GM19035 (cell line): ENCODE measurements at regions not wholly inside any gene's neighbourhood (a gene's known extent, or its start where the extent isn't known, plus 50 kb on each side); places are given as distances from the start of the nearest gene placed in this dataset.
"Not testable (repeated sequence)": the region's sequence is repeated elsewhere in the genome, so short reads cannot be mapped to it uniquely, and the experiment has no call there.

Experiments
- ATAC-seq: cut with Tn5 transposase; IDR thresholded peaks from one replicate; pipeline ENCODE4 v1.9.1; 2021; ENCODE audit not compliant: unreplicated experiment

DNA sequence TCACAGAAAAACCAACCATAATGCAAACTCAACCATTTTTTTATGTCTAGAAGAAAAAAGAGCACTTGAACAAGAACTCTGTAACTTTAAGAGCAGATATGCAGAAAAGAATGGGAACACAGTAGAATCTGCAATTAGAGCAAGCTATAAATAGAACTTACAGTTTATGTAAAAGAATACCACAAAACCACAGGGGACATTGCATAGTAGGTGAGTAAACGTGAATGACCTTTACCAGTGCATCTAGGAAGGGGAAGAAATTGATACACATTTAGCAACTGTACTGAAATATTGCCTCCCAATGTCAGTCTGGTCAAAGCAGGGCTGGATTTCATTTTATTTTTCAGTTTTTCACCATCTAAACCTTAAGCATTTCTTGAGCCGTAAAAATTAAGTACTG, 242.2 kb upstream of the EDNRB start:
- peak; percentile 78 for ATAC-seq

DNA sequence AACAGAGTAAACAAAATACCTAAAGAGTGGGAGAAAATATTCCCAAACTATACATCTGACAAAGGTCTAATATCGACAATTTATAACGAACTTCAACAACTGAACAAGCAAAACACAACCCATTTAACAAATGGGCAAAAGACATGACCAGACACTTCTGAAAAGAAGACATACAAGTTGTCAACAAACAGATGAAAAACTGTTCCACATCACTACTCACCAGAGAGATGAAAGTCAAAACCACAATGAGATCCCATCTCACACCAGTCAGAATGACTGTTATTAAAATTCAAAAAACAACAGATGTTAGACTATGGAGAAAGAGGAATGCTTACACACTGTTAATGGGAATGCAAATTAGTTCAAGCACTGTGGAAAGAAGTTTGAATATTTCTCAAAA, 233.8 kb upstream of the EDNRB start:
- no peak for ATAC-seq

DNA sequence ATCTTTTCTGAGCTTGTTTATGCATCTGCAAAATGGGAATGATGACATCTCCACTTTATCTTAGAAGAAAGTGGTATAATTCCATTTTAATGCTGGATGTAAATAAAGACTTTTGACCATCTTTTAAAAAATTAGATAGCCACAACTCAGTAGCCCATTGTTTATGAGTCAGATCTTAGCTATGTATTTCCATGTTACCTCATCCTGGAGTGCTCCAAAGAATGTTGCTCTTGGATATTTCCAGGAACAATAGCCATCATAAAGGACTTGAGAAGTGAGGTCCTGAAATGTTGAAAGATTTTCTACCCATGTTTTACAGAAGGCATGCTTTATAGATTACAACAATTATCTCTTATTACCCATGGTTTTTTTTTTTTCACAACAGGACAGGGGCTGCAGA, 229.3 kb upstream of the EDNRB start:
- no peak for ATAC-seq

DNA sequence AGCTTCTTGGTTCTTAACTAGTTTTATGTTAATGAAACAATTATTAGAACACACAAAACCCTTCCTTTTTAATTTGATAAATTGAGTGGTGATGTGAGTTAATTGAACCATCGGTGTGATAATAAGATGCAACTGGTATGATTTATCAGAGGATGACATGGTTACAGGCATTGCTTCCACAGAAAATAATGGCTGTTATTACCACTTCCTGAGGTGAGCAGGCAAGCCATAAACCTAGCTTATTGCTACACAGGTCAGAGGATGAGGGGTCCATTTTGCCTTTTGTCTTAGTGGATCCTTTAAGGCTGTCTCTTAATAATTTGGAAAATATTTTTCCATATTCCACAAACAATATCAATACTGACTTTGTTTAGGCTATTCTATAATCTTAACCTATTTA, 226.6 kb upstream of the EDNRB start:
- no peak for ATAC-seq

DNA sequence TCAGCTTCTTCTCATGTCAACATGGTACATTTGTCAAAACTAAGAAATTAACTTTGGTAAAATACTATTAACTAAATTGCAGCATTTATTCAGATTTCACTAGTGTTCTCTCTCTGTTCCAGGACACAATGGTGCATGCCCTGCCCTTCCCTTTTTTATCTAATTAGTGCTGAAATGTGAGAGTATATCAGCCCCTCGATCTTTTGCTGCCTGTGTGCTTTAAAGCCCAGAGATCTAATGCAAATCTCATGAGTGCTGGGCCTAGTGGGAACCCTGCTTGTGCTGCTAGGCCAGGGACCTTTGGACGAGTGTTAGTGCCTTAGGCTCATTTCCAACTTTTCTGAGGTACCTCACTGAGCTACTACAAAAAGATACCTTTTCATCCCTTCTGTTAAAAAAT, 221.1 kb upstream of the EDNRB start:
- no peak for ATAC-seq

DNA sequence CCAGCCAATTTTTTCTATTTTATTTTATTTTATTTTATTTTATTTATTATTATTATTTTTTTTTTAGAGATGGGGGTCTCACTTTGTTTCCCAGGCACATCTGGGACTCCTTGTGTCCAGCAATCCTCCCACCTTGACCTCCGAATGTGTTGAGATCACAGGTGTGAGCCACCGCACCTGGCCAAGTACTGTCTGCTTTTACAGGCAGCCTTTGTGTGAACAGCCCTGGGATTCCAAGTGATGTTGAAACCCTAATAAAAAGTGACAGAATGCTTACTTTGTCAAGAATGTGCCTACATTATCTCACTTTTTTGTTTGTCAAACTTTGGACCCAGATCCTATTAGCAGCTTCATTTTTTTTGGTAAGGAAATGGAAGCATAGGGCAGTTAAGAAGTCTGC, 220.1 kb upstream of the EDNRB start:
- no peak for ATAC-seq

DNA sequence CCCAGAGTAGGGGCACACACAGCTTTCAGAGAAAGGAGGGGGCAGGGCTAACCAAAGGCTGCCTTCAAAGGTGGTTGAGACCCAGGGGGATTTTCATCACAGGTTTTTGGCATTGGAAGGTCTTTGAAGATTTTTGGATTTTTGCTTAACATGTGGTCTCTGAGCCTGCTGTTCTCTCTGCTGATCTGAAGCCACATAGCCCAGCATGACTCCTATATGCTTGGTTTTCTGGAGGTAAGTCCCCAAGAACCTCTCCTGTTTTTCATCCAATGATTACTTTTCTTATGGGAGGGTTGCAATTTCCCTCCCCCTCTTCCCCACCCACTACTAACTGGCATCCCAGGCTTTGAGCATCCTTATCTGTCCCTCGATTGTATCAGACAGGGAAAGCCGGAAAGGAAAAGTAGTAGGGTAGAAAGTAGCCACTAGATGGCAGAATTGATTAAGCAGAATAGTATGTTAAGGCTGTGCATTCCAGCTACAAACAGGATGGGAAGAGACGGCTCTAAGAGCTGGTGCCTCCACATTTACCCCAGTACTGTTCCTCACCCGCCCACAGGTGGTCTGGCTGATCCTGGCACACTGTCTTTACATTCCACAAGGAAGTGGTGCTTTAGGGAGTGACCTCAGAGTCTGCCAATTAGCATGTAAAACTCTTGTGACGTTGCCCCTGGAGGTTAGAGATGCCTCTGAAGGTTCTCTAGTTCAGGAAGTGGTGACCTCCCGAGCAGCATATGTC, 218.9 kb upstream of the EDNRB start:
- ATAC-seq = peak; percentile 88

DNA sequence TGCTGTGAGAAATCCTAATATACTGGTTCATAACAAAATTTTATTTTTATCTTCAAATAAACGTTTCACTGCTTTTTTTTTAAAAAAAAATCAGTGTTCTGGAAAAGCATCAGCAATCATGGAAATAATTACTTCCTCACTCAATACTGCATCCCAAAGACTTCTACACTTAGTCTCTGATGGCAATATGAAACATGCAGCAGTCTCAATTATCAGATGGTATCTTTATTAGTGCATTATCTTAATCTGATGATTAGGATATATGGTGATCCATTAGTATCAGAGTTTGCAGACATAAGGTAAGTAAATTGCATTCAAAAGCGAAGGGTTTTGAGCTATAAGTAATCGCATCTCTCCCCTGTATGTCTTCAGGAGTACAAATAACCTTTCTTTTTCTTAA, 218.3 kb upstream of the EDNRB start:
- ATAC-seq = no peak

DNA sequence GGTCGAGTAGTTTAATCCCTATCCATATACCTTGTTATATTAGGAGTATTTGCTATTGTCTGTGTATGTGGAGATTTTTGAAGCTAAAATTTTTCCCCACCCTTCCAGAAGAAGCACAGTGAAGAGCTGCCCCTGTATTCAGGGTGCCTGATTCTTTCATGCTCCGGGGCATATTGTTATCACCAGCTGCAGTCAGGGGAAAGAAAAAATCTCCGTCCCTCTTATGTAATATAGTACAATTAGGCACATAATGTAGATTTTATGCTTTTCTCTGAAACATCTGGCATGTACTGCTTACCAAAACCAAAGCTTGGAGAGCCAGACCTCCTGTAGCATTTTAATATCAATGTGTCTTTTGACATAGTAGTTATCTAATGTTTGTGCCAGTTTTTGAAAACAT, 214.9 kb upstream of the EDNRB start:
- no peak for ATAC-seq

DNA sequence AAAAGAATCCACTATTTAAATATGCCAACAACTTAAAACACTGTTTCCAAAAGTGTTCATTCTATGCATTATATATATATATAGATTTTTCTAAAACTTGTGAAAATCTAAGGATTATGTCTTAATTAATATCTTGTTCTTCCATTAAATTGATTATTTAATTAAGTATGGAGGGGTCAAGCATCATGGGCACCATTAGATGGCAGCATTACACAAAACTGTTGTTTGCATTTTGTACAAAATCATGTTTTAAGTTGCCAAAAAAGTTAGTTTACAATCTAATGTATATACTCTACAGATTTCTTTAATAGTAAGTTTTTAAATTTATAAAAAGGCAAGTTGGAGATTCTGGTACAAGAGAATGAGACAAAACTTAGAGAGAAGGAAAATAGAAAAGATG, 213.2 kb upstream of the EDNRB start:
- no peak for ATAC-seq

DNA sequence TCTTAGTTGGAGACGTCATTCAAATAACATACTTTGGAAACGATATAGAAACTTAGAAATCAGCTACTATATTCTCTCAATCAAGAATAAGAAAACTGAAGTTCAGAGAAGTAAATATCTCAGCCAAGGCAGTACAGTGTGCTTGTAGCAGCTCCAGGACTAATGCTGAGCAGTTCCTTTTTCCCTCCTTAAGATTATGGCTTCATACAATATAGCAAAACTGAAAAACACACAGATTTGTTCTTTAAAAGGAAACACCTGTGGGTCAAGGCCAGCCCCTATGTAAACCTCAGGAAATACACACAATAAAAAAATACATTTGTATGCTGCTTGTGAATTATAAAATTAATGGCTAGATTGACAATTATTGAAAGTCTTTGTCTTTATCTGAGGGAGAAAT, 212.7 kb upstream of the EDNRB start:
- ATAC-seq = no peak

DNA sequence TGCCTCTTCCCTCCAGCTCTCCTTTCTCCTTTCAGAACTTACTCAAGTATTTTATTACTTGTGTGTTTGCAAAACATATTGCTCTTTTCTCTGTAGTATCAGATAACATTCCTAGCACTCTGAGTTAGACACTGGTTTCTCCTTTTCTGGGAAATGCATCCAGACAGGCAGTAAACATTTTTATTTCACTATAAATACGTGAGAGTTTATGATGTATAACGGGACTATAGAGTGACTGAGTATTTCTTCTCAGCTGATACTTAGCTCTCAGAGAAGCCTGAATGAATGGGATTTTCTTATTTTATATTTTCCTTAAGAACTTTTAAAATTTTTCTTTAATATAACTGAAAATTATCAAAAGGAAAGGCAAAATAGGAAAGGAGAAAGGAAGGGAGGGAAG, 211.2 kb upstream of the EDNRB start:
- no peak for ATAC-seq

DNA sequence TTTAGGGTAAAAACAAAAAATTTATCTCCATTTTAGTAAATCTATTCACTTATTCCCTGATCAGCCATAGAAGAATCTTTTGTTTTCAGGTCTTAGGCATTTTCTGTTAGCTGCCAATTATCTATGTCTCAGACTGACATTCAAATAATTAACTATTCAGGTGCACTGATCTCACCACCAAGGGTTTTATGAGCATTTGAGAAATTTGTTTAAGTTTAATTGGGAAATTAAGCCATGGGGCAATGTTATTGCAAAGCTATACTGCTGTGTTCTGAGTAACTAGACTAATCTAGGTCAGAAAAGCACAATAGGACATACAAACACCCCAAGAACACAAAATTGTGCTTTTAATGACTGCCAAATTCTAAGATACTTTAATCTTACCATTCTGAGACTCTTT, 210.7 kb upstream of the EDNRB start:
- ATAC-seq = no peak

DNA sequence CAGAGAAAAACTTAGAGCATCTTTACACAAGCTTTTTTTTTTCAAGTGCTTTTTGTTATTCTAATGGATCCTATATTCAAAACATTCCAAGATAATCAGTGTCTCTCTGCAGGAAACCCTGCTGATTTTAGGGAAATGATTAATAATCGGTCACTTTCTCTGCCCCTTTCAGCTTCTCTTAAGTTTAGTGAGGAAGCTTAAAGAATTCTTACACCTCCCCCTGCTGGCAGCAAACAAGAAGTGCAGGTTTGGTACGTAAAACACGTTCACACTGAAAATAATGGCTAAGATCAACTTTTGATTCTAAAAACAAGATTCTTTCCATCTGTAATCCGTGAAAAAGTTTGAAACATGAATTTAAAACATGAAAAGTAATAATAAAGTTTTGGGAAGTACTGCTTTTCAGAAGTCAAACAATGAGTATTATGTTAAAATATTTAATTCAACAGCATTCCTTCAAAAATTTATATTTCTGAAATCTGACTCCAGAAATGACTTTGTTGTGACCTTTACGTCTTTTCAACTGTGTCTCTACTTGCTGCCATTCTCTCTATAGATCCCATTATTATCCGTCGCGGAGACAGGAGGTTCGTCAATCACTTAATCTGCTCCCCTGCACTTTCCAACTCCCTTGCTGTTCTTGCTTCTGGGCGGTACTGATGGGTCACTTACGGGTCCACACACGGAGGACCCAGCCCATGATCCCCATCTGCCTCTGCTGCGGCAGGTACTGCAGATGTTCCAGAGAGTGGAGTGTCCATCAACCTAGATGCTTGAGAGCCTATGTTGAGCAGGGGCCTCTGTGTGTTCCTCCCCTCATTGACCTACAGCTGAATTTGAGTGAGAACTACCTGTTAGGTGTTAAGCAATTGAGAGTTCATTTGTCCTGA, 203.1 kb upstream of the EDNRB start:
- peak; percentile 67 for ATAC-seq

DNA sequence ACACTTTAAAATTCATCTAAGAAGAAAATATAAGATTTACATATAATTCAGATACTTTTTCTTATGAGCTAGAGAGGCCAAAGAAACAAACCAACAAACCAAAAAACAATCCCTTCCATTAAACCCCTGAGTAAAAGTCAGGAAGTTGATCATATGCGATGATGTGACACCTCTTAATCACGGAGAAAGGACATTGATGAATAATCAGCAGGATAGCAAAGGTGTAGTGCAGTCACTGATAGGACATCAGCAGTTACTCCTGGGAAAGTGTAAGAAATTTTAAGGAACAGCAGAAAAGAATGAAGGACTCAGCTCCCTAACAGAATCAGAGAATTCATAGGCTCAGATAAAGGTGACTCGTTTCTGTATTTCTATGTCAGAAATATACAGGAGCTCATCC, 202.4 kb upstream of the EDNRB start:
- ATAC-seq = no peak

DNA sequence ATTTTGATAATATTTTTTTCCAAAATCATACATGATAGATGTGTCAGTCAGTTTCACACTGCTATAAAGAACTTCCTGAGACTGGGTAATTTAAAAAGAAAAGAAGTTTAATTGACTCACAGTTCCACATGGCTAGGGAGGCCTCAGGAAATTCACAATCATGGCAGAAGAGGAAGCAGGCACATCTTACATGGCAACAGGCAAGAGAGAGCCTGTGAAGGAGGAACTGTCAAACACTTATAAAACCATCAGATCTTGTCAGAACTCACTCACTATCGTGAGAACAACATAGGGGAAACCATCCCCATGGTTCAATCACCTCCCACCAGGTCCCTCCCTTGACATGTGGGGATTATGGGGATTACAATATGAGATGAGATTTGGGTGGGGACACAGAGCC, 201.5 kb upstream of the EDNRB start:
- not testable (repeated sequence) for ATAC-seq

DNA sequence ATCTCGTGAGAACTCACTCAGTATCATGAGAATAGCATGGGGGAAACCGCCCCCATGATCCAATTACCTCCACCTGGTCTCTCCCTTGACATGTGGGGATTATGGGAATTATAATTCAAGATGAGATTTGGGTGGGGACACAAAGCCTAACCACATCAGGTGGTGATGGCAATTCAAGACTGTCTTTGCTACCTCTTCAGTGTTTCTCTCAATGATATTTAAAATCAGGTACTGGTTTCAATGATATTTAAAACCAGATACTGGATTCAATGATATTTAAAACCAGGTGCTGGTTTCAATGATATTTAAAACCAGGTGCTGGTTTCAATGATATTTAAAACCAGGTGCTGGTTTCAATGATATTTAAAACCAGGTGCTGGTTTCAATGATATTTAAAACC, 198.4 kb upstream of the EDNRB start:
- not testable (repeated sequence) for ATAC-seq

DNA sequence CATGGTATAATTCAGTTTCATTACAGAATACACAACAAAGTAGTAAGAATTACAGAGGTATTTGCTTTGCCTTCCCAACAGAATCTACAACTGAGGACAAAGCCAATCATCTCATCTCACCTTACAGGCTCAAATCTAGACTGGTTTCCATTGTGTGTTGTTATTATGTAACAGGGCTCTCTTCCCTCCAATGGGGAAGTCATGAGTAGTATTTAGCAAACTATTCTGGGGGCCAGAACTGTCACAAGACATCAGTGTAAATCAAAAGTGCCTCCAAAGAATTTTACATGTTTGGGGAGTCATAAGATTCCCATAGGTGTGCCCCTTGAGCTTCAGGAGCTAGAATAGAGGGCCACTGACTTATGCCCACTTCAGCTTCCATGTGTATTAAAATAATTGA, 187.0 kb upstream of the EDNRB start:
- ATAC-seq = no peak

DNA sequence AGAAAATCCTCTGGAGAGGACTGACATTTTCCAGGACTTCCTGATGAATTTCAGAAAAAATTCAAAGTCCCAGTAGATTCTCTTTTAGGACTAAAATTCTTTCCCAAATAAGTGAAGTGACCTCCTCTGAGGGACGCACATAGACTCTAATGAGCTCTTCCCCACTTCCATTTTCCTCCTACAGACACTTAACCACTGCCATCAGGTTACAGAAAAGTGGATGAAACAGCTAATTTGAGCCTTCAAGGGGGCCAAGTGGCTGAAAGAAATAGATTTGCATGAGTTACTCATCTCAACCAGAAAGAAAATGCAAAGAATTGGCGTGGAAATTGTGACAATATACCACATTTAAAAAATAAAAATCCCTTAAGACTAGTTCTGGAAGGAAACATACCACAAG, 185.3 kb upstream of the EDNRB start:
- no peak for ATAC-seq

DNA sequence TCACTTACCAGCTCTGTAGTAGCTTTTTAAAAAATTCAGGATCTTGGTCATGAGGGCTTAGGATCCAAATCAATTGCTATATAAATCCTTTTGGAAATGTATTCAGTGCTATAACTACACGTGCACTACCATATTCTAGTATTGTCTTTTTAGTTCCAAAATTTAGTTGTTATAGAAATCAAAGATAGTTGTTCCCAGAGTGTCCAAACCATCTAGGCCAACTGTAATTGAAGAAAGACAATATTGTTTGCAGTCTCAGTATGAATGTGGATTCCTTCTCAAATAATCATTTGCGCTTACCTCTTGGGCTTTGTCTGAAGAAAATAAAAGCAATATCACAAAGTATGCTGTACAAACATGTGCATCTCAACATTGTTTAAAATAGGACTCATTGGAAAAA, 184.1 kb upstream of the EDNRB start:
- ATAC-seq = no peak

DNA sequence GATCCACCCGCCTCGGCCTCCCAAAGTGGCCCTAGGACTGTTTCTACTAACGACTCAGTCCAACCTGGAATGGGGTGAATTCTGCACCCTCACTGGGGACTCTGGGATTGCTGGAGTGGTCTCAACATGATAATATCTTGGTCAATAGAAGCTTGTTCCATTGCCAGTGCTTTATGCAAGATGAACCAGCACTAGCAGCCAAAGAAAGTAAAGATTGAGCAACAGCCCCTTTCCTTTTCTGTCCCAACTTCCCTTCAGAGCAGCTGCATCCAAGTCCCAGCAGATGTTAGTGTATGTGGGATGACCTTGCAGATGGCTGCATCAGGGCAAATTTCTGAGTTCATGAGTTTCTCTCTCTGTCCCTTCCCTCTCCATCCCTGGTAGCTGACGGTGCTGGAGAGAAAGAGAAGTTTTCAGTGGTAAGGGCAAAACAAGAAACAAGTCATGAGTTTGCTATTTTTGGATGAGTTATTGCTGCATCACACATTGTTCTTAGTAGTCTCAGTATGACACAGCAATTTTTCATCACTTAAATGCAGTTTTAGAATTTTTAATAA, 183.6 kb upstream of the EDNRB start:
- ATAC-seq = no peak

DNA sequence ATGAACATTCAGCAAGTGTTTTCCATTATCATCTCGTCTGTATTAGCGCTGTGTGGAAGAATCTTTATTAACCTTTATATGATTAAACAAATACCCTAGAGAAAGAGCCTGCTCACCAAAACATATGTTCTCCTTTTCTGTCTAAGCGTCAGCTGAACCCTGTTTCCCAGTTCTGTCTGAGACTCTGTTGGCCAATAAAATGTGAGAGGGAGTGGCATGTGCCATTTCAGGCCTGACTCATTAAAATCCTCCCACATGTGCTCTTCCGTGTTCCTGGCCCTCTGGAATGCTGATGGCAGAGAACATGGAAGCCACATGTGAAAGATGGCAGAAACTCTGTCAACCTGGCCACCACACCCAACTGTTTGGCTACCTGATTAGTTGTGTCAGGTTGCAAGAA, 181.9 kb upstream of the EDNRB start:
- ATAC-seq = no peak
